ENCODE measurements at regions not wholly inside any gene's neighbourhood (a gene's known extent, or its start where the extent isn't known, plus 50 kb on each side); places are given as distances from the start of the nearest gene placed in this dataset.

GRCh38 chr6:12618296-12618695 is 98.3 kb upstream of the PHACTR1 start:
- Histone ChIP-seq H3K4me2 (ENCODE audit: low read length) (no peak overlapping the region), H3K27me3 (ENCODE audit: insufficient read depth, low read length) (peaks cover 2% of the 10 kb centered on the region), H2AFZ (ENCODE audit: low read depth, low read length) (no peak overlapping the region), H3K9me3 (ENCODE audit: insufficient read depth, low read depth, low read length) (no peaks in the 10 kb centered on the region), H3K27ac (ENCODE audit: low read depth, low read length) (no peak overlapping the region), H3K4me3 (ENCODE audit: insufficient read depth, low read depth, low read length) (no peak overlapping the region), H3K79me2 (ENCODE audit: insufficient read depth, low read length) (no peaks in the 10 kb centered on the region), H4K20me1 (ENCODE audit: insufficient read depth, low read length) (no peaks in the 10 kb centered on the region), H3K9ac (ENCODE audit: low read length) (no peak overlapping the region), H3K4me1 (ENCODE audit: insufficient read depth, low read length) (no peaks in the 10 kb centered on the region), H3K36me3 (ENCODE audit: insufficient read depth, low read length) (no peaks in the 10 kb centered on the region)
- Mint-ChIP-seq H3K36me3 (ENCODE audit: low read depth, unreplicated experiment) (no peaks in the 10 kb centered on the region), H3K4me1 (ENCODE audit: low read depth, unreplicated experiment) (no peaks in the 10 kb centered on the region), H3K27ac (ENCODE audit: unreplicated experiment) (no peak overlapping the region), H3K4me3 (ENCODE audit: unreplicated experiment) (no peak overlapping the region), H3K27me3 (ENCODE audit: low read depth, unreplicated experiment) (peaks cover 2% of the 10 kb centered on the region), H3K9me3 (ENCODE audit: unreplicated experiment) (no peaks in the 10 kb centered on the region)
- DNase-seq (ENCODE audit: low read depth) = no peak
- TF ChIP-seq, protein P1, sequence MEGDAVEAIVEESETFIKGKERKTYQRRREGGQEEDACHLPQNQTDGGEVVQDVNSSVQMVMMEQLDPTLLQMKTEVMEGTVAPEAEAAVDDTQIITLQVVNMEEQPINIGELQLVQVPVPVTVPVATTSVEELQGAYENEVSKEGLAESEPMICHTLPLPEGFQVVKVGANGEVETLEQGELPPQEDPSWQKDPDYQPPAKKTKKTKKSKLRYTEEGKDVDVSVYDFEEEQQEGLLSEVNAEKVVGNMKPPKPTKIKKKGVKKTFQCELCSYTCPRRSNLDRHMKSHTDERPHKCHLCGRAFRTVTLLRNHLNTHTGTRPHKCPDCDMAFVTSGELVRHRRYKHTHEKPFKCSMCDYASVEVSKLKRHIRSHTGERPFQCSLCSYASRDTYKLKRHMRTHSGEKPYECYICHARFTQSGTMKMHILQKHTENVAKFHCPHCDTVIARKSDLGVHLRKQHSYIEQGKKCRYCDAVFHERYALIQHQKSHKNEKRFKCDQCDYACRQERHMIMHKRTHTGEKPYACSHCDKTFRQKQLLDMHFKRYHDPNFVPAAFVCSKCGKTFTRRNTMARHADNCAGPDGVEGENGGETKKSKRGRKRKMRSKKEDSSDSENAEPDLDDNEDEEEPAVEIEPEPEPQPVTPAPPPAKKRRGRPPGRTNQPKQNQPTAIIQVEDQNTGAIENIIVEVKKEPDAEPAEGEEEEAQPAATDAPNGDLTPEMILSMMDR (IDR thresholded peaks at IDR 0.05; ENCODE audit: insufficient read depth, low read depth, low read length) = no peak
- no peak for TF ChIP-seq EZH2 (IDR thresholded peaks at IDR 0.05; ENCODE audit: insufficient read depth, low read length)
- no peak for FAIRE-seq

DNA sequence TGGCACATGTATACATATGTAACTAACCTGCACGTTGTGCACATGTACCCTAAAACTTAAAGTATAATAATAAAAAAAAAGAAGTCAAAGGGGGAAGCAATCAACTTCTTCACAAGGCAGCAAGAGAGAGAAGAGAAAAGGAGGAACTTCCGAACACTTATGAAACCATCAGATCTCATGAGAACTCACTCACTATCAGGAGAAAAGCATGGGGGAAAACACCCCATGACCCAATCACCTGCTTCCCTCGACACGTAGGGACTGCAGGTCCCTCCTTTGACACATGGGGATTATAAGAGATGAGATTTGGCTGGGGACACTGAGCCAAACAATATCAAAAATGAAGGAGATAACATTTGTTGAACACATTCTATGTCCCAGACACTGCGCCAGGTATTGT is 94.8 kb upstream of the PHACTR1 start:
- Mint-ChIP-seq H3K36me3 (ENCODE audit: low read depth, unreplicated experiment) (no peaks in the 10 kb centered on the region), H3K9me3 (ENCODE audit: unreplicated experiment) (no peaks in the 10 kb centered on the region), H3K27me3 (ENCODE audit: low read depth, unreplicated experiment) (peaks cover 2% of the 10 kb centered on the region), H3K27ac (ENCODE audit: unreplicated experiment) (no peak overlapping the region), H3K4me3 (ENCODE audit: unreplicated experiment) (no peak overlapping the region), H3K4me1 (ENCODE audit: low read depth, unreplicated experiment) (no peaks in the 10 kb centered on the region)
- Histone ChIP-seq H4K20me1 (ENCODE audit: insufficient read depth, low read length) (no peaks in the 10 kb centered on the region), H3K4me2 (ENCODE audit: low read length) (no peak overlapping the region), H3K9me3 (ENCODE audit: insufficient read depth, low read depth, low read length) (no peaks in the 10 kb centered on the region), H3K36me3 (ENCODE audit: insufficient read depth, low read length) (no peaks in the 10 kb centered on the region), H3K4me3 (ENCODE audit: insufficient read depth, low read depth, low read length) (no peak overlapping the region), H3K27me3 (ENCODE audit: insufficient read depth, low read length) (peaks cover 2% of the 10 kb centered on the region), H3K79me2 (ENCODE audit: insufficient read depth, low read length) (no peaks in the 10 kb centered on the region), H3K27ac (ENCODE audit: low read depth, low read length) (no peak overlapping the region), H2AFZ (ENCODE audit: low read depth, low read length) (no peak overlapping the region), H3K9ac (ENCODE audit: low read length) (no peak overlapping the region), H3K4me1 (ENCODE audit: insufficient read depth, low read length) (no peaks in the 10 kb centered on the region)
- DNase-seq (ENCODE audit: low read depth) = no peak
- no peak for FAIRE-seq
- TF ChIP-seq, protein P1 (IDR thresholded peaks at IDR 0.05; ENCODE audit: insufficient read depth, low read depth, low read length) = no peak
- TF ChIP-seq EZH2 (IDR thresholded peaks at IDR 0.05; ENCODE audit: insufficient read depth, low read length) = no peak

DNA sequence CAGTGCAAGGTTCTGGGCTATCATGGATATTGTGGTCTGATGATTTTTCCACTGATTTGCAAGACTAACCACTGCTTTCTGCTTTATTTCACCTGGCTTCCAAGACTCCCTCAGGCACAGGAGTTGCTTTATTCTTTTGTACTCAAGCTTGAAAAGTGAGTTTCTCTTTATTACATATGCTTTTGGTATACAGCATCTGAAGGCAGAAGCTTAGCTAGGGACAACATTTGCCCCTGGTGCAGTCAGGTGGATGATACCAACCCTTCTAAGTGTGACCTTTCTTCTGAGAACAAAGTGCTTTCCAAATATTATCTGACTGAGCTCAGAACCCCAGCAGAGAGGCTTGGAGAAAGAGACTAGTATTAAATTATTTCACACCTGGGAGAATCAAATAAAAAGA is 94.0 kb upstream of the PHACTR1 start:
- Histone ChIP-seq H3K36me3 (ENCODE audit: insufficient read depth, low read length) (no peaks in the 10 kb centered on the region), H3K4me3 (ENCODE audit: insufficient read depth, low read depth, low read length) (no peak overlapping the region), H3K4me2 (ENCODE audit: low read length) (no peak overlapping the region), H3K4me1 (ENCODE audit: insufficient read depth, low read length) (no peaks in the 10 kb centered on the region), H3K9me3 (ENCODE audit: insufficient read depth, low read depth, low read length) (no peaks in the 10 kb centered on the region), H3K79me2 (ENCODE audit: insufficient read depth, low read length) (no peaks in the 10 kb centered on the region), H3K27me3 (ENCODE audit: insufficient read depth, low read length) (peaks cover 2% of the 10 kb centered on the region), H3K9ac (ENCODE audit: low read length) (no peak overlapping the region), H4K20me1 (ENCODE audit: insufficient read depth, low read length) (no peaks in the 10 kb centered on the region), H3K27ac (ENCODE audit: low read depth, low read length) (no peak overlapping the region), H2AFZ (ENCODE audit: low read depth, low read length) (no peak overlapping the region)
- H3K4me3 Mint-ChIP-seq (ENCODE audit: unreplicated experiment) = no peak overlapping the region
- H3K36me3 Mint-ChIP-seq (ENCODE audit: low read depth, unreplicated experiment) = no peaks in the 10 kb centered on the region
- no peaks in the 10 kb centered on the region for H3K4me1 Mint-ChIP-seq (ENCODE audit: low read depth, unreplicated experiment)
- no peaks in the 10 kb centered on the region for H3K9me3 Mint-ChIP-seq (ENCODE audit: unreplicated experiment)
- TF ChIP-seq, protein P1 (IDR thresholded peaks at IDR 0.05; ENCODE audit: insufficient read depth, low read depth, low read length) = no peak
- no peak for TF ChIP-seq EZH2 (IDR thresholded peaks at IDR 0.05; ENCODE audit: insufficient read depth, low read length)
- peaks cover 2% of the 10 kb centered on the region for H3K27me3 Mint-ChIP-seq (ENCODE audit: low read depth, unreplicated experiment)
- FAIRE-seq (no peak), DNase-seq (ENCODE audit: low read depth) (no peak)
- H3K27ac Mint-ChIP-seq (ENCODE audit: unreplicated experiment) = no peak overlapping the region

Data from astrocyte (in vitro differentiated cells and primary cell).